Testis (tissue), 2 donors: ENCODE measurements at regions not wholly inside any gene's neighbourhood (a gene's known extent, or its start where the extent isn't known, plus 50 kb on each side); places are given as distances from the start of the nearest gene placed in this dataset.

ENCODE experiments used
- CTCF ChIP-seq, 3 experiments: fragments of 450-650 bp in 2 of 3; fragments of 200-600 bp in 1 of 3; sonication (generic) in 1 of 3; IDR thresholded peaks; one replicate each; pipeline ENCODE4 v1.5.1; 2016 to 2019; ENCODE audit warnings: antibody characterized with exemption in 3 of 3, mild to moderate bottlenecking in 2 of 3, moderate library complexity in 1 of 3
- POLR2A ChIP-seq: fragments of 450-650 bp; IDR thresholded peaks from one replicate; pipeline ENCODE4 v1.6.1; 2017; ENCODE audit warnings: antibody characterized with exemption, mild to moderate bottlenecking, moderate library complexity

- TF ChIP-seq CTCF (IDR thresholded peaks at IDR 0.05) (no peak), POLR2A (no peak)
These were observed 163.2 kb upstream of the LMCD1 start for GRCh38 chr3:8338424-8338823.
